GM19238 (cell line): ENCODE measurements at regions not wholly inside any gene's neighbourhood (a gene's known extent, or its start where the extent isn't known, plus 50 kb on each side); places are given as distances from the start of the nearest gene placed in this dataset.

Source experiments
- DNase-seq: peaks from one replicate; pipeline ENCODE4 v3.0.0; 2011; ENCODE audit warnings: low spot score; ENCODE audit not compliant: insufficient read length

- DNase-seq: no peak
Measured at GRCh38 chr5:165231821-165232508, 1726.5 kb downstream of the MAT2B start.

GRCh38 chr5:165232509-165233028 lies 1727.2 kb downstream of the MAT2B start:
- DNase-seq: no peak

- no peak for DNase-seq
Measured at GRCh38 chr5:165241811-165242210, 1736.4 kb downstream of the MAT2B start.

GRCh38 chr5:165242646-165243045 lies 1737.2 kb downstream of the MAT2B start:
- DNase-seq: no peak

GRCh38 chr5:165244407-165244806 lies 1739.0 kb downstream of the MAT2B start:
- DNase-seq: no peak

GRCh38 chr5:165258197-165258771 lies 1752.9 kb downstream of the MAT2B start:
- no peak for DNase-seq

GRCh38 chr5:165260426-165260825 lies 1755.0 kb downstream of the MAT2B start:
- no peak for DNase-seq

GRCh38 chr5:165263536-165263935 lies 1758.1 kb downstream of the MAT2B start:
- no peak for DNase-seq

- no peak for DNase-seq
Measured at GRCh38 chr5:165266939-165267338, 1761.5 kb downstream of the MAT2B start.

- no peak for DNase-seq
Measured at GRCh38 chr5:165272436-165272835, 1767.0 kb downstream of the MAT2B start.

- DNase-seq: no peak
Measured at GRCh38 chr5:165277661-165278060, 1772.2 kb downstream of the MAT2B start.

- DNase-seq: no peak
Measured at GRCh38 chr5:165282491-165282890, 1777.1 kb downstream of the MAT2B start.

GRCh38 chr5:165286692-165287091 lies 1781.3 kb downstream of the MAT2B start:
- DNase-seq: no peak

GRCh38 chr5:165290535-165290934 lies 1785.1 kb downstream of the MAT2B start:
- DNase-seq: no peak

GRCh38 chr5:165296401-165297130 lies 1791.1 kb downstream of the MAT2B start:
- no peak for DNase-seq

- no peak for DNase-seq
Measured at GRCh38 chr5:165304193-165304827, 1798.9 kb downstream of the MAT2B start.

- DNase-seq: no peak
Measured at GRCh38 chr5:165305596-165305995, 1800.2 kb downstream of the MAT2B start.

- DNase-seq: no peak
Measured at GRCh38 chr5:165309446-165309845, 1804.0 kb downstream of the MAT2B start.

GRCh38 chr5:165310031-165310430 lies 1804.6 kb downstream of the MAT2B start:
- DNase-seq: no peak

- no peak for DNase-seq
Measured at GRCh38 chr5:165321912-165322311, 1816.5 kb downstream of the MAT2B start.

GRCh38 chr5:165325221-165325620 lies 1819.8 kb downstream of the MAT2B start:
- DNase-seq: no peak

GRCh38 chr5:165327631-165328030 lies 1822.2 kb downstream of the MAT2B start:
- no peak for DNase-seq
